Inferior parietal cortex (tissue), 1 donor: ENCODE measurements at regions not wholly inside any gene's neighbourhood (a gene's known extent, or its start where the extent isn't known, plus 50 kb on each side); places are given as distances from the start of the nearest gene placed in this dataset.
A peak's percentile ranks its signal among the peaks of the same experiment; 100 is the strongest.

Experiments
- DNase-seq: peaks from one replicate; pipeline ENCODE4 v3.0.0-alpha.2; 2016; ENCODE audit errors: extremely low spot score

- peak; percentile 28 for DNase-seq
Measured at GRCh38 chr10:10431422-10432066, 586.1 kb upstream of the CELF2 start.

GRCh38 chr10:10432296-10433035 is 585.2 kb upstream of the CELF2 start:
- DNase-seq = peak; percentile 72

GRCh38 chr10:10434312-10434711 is 583.4 kb upstream of the CELF2 start:
- DNase-seq = no peak

- DNase-seq = no peak
Measured at GRCh38 chr10:10437886-10438285, 579.8 kb upstream of the CELF2 start.

- peak; percentile 47 for DNase-seq
Measured at GRCh38 chr10:10438335-10439100, 579.2 kb upstream of the CELF2 start.

GRCh38 chr10:10456856-10457255 is 560.8 kb upstream of the CELF2 start:
- no peak for DNase-seq

GRCh38 chr10:10460451-10460850 is 557.2 kb upstream of the CELF2 start:
- no peak for DNase-seq

GRCh38 chr10:10462151-10462941 is 555.3 kb upstream of the CELF2 start:
- DNase-seq = no peak

GRCh38 chr10:10471758-10472157 is 545.9 kb upstream of the CELF2 start:
- no peak for DNase-seq

GRCh38 chr10:10475812-10476211 is 541.9 kb upstream of the CELF2 start:
- DNase-seq = no peak

GRCh38 chr10:10477844-10478243 is 539.8 kb upstream of the CELF2 start:
- DNase-seq = no peak

- no peak for DNase-seq
Measured at GRCh38 chr10:10479465-10479864, 538.2 kb upstream of the CELF2 start.

GRCh38 chr10:10482613-10483012 is 535.1 kb upstream of the CELF2 start:
- no peak for DNase-seq

GRCh38 chr10:10489076-10489475 is 528.6 kb upstream of the CELF2 start:
- no peak for DNase-seq

- no peak for DNase-seq
Measured at GRCh38 chr10:10489805-10490571, 527.7 kb upstream of the CELF2 start.

GRCh38 chr10:10490581-10490980 is 527.1 kb upstream of the CELF2 start:
- no peak for DNase-seq

GRCh38 chr10:10492420-10492819 is 525.3 kb upstream of the CELF2 start:
- DNase-seq = no peak

GRCh38 chr10:10493833-10494232 is 523.8 kb upstream of the CELF2 start:
- no peak for DNase-seq

GRCh38 chr10:10497245-10497644 is 520.4 kb upstream of the CELF2 start:
- no peak for DNase-seq

- no peak for DNase-seq
Measured at GRCh38 chr10:10498781-10499180, 518.9 kb upstream of the CELF2 start.

GRCh38 chr10:10499839-10500238 is 517.8 kb upstream of the CELF2 start:
- no peak for DNase-seq
